ENCODE measurements at regions not wholly inside any gene's neighbourhood (a gene's known extent, or its start where the extent isn't known, plus 50 kb on each side); places are given as distances from the start of the nearest gene placed in this dataset.

DNA sequence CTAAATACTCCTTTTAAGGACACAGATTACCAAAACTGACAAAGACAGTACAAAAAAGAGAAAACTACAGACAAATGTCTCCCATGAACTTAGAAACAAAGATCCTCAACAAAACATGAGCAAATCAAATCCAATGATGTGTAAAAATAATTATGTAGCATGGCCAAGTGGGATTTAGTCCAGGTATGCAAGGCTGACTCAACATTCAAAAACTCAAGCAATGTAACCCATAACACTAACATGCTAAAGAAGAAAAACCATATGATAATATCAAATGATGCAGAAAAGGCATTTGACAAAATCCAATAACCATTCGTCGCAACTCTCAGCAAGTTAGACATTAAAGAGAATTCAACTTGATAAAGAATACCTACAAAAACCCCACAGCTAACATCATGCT lies 239.0 kb upstream of the KLHL29 start:
- intact Hi-C loops (cut with micrococcal nuclease) = no loop called here

- intact Hi-C loops (cut with micrococcal nuclease) = no loop called here
These were observed 236.6 kb upstream of the KLHL29 start for GRCh38 chr2:23148342-23148741.

DNA sequence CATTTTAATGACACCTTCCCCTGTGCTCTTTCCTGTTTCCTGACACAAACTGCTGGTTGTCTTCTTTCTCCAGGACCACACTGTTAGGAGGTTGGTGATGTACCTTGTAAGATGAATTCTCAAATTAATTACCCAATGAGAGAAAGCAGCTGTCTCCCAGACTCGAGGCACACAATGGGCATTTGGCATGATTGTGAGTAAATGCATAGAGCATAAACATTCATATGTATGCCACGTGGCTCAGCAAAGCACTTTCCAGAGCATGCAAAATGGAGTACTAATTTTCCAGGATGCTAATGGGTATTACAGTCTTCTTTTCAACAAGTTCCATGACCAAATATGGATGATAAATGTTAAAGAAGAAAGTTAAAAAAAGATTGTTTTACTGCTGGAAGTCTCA lies 235.2 kb upstream of the KLHL29 start:
- intact Hi-C loops (cut with micrococcal nuclease) = no loop called here

DNA sequence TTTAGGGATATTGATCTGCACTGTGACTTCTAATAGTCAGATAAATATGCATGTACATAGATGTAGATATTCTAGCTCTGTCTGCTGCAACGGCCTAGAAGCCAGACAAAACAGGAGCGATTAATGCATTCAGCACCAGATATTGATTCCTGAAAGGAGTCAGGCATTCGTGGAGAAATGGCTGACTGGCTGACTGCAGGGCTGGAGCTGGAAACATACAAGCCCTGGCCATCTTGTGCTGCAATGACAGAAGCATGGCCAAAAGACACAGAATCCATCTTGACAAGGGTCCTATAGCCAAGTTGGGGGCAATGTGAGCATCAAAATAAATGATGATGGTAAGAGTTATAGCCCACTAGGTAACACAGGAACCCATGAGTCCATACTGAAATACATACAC lies 231.5 kb upstream of the KLHL29 start:
- intact Hi-C loops (cut with micrococcal nuclease) = no loop called here

DNA sequence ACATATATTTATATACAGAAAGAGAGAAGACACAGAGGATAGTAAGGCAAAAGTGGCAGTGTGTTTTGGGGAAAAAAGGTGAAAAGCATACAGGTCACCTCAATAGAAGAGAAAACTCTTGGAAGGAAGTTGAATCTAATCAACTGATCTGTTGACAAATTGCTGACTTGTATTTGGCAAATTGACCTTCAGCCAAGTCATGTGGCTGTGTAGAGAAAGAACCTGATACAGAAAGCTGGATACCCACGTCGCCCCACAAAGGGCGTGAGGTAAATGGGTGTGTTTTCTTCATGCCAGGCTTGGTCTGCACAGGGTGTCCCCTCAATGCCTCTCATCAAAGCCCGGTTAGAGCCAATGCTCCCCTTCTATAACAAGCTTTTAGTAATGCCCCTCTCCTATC lies 230.0 kb upstream of the KLHL29 start:
- intact Hi-C loops (cut with micrococcal nuclease) = no loop called here

DNA sequence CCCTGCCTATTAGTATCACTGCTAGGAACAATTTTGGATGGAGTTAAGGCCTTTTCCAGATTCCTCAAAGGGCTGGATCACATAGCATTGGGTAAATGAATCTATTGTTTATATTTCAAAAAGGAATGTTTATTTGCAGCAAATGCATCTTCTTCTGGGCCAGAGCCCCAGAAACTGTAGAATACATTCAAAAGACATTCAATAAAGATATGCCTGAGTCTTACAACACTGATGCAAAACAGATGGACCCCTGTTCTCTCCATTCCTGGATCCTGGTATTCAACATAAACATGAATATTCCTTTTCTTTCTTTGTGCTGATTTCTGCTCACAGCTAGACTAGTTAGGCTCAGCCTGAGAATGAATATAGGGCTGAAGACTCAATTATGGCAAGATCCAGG lies 227.2 kb upstream of the KLHL29 start:
- intact Hi-C loops (cut with micrococcal nuclease) = no loop called here

- intact Hi-C loops (cut with micrococcal nuclease) = no loop called here
These were observed 226.7 kb upstream of the KLHL29 start for GRCh38 chr2:23158306-23158705.

GRCh38 chr2:23159746-23160405 lies 225.1 kb upstream of the KLHL29 start:
- intact Hi-C loops (cut with micrococcal nuclease) = no loop called here

DNA sequence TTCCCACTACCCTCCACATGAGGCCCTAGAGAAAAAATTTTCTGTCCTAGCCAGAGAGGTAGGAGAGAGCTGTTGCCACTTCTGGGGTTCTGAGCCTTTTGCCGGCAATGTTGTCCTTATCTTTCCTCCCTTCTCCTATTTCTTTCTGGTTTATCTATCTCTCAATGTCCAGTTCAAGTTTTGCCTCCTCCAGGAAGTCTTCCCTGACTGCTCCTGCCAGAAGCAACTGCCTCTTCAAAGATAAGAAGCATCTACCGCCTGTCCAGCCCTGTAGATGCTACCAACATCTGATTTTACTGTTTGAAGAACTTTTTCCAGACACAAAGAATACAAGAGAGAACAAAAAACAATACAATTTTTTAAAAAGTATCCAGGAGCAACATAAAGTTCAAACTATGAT lies 220.8 kb upstream of the KLHL29 start:
- intact Hi-C loops (cut with micrococcal nuclease) = no loop called here

GRCh38 chr2:23169896-23170295 lies 215.1 kb upstream of the KLHL29 start:
- intact Hi-C loops (cut with micrococcal nuclease) = no loop called here

- intact Hi-C loops (cut with micrococcal nuclease) = no loop called here
These were observed 213.9 kb upstream of the KLHL29 start for GRCh38 chr2:23171108-23171507.

- intact Hi-C loops (cut with micrococcal nuclease) = no loop called here
These were observed 206.6 kb upstream of the KLHL29 start for GRCh38 chr2:23178396-23178795.

- intact Hi-C loops (cut with micrococcal nuclease) = no loop called here
These were observed 201.2 kb upstream of the KLHL29 start for GRCh38 chr2:23183733-23184132.

DNA sequence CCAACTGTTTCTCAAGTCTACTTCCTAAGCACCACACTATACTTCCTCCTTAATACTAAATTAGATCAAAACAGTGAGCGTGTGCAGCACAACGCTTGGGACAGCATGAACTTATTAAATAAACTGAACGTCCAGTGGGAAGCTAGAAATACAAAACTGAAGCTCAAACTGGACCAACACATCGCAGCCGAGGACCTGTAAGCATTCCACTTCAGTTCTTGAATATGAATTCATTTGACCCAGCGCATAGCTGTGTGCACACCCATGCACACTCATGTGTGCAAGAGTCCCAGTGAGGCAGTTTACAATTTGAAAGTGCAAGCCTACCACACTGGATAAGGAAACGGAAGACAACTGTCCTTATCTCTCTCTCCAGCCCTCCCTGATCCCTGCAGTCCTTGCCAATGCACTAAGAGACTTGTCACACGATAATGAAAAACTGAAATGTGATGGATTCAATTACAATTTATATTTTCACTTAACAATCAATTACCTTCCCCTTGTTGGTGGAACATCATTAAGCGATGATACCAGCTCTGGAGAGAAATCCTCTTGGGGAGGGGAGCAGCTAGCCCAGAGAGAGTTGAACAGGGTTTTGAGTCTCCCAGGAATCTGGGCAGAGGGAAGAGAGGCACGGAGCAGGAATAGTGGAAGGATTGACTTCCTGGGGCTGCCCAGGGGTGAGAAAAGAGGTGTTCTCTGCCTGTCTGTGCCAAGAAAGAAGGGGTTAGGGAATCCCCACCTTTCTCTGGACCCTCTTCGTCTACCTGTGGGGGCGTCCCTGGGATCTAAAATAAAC lies 186.5 kb upstream of the KLHL29 start:
- intact Hi-C loops (cut with micrococcal nuclease) = loop anchor here (1.0 to 2.0 kb wide), 2 partner anchors 152 to 262 kb away; no protein-coding TSS in a partner anchor

DNA sequence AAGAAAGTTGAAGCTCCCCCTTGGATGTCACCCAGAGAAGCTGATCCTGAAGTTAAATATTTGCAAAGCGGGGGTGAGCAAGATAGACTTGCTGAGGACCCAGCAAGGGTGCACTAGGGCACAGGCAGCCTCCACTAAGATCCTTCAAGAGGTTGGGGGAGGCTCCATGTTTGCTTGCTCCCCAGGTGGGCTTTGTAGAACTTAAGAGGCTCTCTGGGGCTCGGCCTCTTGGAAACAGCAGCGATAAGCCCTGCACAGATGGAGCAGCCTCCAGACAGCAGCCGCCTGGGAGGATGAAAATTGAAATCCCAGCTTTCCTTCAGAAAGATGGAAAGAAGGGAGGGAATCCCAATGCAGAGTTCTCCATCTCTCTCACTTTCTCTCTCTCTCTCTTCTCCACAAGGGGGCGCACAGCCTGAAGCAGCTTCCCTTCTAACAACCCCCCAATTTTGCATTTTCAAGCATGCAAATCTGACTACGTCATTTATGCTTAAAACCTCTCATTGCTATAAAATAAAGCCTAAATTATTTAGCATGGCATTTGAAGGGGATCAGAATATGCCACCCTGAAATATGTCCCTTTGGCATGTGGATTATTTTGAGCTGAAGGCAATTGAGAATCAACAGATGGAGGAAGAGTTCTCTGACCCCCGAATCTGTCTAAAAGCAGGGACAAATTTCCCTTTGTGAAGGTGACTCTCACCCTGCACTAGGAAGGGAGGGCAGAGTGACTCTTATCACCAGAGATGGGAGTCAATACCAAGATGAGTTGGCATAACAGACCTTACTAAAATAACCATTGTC lies 185.7 kb upstream of the KLHL29 start:
- intact Hi-C loops (cut with micrococcal nuclease) = loop anchor here (1.0 to 2.0 kb wide), 2 partner anchors 151 to 261 kb away; no protein-coding TSS in a partner anchor

DNA sequence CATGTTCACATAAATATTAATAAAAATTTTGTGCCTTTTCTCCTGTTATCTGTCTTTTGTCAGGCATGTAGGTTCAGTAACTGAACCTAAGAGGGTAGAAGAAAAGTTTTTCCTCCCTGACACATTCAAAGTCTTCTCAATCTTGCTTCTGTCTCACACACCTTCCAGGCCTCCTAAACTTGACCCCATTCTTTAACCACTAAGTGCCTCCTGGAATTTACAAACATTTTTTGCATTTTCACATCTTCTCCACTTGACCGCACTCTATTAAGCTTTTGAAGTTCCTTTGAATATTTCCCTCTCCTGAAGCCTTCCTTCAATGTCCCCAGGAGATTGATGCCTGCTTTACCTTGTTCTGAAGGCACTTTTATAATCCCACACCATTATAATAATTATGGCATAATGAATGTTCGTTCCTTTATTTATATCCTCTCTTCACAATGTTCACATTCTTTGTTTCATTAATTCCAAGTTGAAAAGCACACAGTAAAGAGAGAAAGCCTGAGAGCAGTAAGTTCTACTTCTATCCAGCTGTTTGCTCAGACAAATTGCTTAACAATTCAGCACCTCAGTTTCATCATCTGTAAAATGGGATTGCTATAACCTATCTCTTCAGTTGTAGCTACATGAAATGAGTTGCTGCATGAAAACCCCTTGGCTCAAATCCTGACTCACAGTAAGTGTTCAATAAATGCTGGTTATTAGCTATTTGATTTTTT lies 184.8 kb upstream of the KLHL29 start:
- intact Hi-C loops (cut with micrococcal nuclease) = no loop called here

DNA sequence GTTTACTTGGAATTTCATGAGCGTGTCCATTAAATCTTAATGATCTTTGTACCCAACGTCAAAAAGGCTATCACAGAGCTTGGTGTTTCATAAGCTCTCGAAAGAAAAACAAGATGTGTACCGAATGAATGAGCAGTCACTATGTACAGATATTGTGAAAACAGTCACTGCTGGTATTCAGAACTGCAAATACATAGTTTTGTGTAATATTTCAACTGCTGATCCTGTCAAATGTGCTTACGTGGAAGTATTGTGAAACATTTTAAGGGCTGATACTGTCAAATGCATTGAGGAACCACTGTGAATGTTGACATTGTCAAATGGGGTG lies 184.2 kb upstream of the KLHL29 start:
- intact Hi-C loops (cut with micrococcal nuclease) = no loop called here

- intact Hi-C loops (cut with micrococcal nuclease) = no loop called here
These were observed 181.6 kb upstream of the KLHL29 start for GRCh38 chr2:23203383-23203782.

DNA sequence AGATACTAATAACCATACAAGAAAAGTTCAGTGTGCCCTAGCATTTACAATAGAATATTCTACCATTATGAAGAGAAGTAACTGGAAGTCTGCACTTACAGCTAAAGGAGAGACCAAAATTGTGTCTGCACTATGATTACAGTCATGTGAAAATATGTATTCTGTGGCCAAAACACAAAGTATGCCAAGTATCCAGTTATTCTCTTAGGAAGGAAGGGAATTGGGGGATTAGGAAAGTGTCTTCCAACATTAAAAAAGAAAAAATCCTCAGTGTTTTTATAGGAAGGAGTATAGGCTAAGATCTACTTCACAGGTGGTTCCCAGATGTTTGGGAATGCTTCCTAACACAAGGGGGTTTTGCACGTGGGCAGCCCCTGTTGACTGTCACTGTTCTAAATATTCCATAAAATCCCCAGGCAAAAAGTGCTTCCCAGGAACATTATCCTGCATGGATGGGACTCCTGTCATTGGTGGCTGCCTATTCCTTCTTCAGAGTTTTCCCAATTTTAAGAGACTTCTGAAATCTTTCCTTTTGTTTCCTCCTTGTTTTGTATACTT lies 180.2 kb upstream of the KLHL29 start:
- intact Hi-C loops (cut with micrococcal nuclease) = no loop called here

DNA sequence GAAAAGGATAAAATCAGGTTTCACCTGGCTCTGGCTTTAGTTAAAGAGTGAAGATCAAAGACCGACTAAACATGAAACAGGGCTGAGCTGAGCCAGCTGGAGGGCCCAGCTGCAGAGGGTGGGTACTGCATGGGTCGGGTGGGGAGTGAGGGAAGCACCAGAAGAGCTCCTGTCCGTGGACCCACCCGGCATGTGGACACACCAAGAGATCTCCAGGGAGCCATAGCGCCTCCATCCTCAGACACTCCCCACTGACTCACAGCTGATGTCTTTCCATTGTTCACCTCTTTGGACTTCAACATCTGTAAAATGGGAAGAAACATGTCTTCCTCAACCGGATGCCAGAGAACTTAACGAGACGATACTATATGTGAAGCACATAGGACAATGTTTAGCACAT lies 178.3 kb upstream of the KLHL29 start:
- intact Hi-C loops (cut with micrococcal nuclease) = no loop called here

DNA sequence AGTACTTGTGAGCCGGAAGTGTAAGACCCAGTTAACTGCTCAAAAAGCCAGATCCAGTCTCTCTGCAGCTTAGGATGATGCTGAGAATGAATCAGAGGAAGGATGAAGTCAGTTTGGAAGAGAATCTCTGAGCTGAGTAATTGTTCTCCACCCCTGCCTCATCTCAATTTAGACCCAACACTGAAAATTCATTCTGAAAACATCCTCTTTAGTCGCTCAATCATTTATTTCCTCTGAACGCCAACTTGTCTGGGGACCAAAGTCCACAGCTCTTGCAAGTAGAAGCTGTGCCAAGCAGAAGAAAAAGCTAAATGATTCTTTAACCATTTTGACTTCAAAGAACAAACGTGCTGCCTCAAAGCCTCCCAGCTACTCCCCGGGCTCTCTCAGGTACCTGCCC lies 177.1 kb upstream of the KLHL29 start:
- intact Hi-C loops (cut with micrococcal nuclease) = no loop called here
